ENCODE measurements at regions not wholly inside any gene's neighbourhood (a gene's known extent, or its start where the extent isn't known, plus 50 kb on each side); places are given as distances from the start of the nearest gene placed in this dataset.

DNA sequence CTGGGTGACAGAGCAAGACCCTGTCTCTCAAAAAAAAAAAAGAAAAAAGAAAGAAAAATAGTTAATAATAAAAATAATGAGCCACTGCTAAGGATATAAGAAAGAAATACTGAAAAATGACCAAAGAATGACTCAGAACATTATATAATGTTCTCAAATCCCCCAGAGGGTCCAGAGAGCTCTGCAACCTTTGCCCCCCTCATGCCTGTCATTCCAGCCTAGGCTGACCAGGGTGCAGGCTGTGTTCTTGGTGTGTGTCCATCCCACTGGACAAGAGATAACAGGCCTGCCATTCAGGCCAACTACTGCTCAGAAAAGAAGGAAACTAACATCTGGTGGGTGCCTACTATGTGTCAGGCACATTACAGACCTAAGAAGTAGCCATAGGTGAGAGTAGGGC is 72.7 kb upstream of the EDNRA start (continued):
- TF ChIP-seq, protein P1, sequence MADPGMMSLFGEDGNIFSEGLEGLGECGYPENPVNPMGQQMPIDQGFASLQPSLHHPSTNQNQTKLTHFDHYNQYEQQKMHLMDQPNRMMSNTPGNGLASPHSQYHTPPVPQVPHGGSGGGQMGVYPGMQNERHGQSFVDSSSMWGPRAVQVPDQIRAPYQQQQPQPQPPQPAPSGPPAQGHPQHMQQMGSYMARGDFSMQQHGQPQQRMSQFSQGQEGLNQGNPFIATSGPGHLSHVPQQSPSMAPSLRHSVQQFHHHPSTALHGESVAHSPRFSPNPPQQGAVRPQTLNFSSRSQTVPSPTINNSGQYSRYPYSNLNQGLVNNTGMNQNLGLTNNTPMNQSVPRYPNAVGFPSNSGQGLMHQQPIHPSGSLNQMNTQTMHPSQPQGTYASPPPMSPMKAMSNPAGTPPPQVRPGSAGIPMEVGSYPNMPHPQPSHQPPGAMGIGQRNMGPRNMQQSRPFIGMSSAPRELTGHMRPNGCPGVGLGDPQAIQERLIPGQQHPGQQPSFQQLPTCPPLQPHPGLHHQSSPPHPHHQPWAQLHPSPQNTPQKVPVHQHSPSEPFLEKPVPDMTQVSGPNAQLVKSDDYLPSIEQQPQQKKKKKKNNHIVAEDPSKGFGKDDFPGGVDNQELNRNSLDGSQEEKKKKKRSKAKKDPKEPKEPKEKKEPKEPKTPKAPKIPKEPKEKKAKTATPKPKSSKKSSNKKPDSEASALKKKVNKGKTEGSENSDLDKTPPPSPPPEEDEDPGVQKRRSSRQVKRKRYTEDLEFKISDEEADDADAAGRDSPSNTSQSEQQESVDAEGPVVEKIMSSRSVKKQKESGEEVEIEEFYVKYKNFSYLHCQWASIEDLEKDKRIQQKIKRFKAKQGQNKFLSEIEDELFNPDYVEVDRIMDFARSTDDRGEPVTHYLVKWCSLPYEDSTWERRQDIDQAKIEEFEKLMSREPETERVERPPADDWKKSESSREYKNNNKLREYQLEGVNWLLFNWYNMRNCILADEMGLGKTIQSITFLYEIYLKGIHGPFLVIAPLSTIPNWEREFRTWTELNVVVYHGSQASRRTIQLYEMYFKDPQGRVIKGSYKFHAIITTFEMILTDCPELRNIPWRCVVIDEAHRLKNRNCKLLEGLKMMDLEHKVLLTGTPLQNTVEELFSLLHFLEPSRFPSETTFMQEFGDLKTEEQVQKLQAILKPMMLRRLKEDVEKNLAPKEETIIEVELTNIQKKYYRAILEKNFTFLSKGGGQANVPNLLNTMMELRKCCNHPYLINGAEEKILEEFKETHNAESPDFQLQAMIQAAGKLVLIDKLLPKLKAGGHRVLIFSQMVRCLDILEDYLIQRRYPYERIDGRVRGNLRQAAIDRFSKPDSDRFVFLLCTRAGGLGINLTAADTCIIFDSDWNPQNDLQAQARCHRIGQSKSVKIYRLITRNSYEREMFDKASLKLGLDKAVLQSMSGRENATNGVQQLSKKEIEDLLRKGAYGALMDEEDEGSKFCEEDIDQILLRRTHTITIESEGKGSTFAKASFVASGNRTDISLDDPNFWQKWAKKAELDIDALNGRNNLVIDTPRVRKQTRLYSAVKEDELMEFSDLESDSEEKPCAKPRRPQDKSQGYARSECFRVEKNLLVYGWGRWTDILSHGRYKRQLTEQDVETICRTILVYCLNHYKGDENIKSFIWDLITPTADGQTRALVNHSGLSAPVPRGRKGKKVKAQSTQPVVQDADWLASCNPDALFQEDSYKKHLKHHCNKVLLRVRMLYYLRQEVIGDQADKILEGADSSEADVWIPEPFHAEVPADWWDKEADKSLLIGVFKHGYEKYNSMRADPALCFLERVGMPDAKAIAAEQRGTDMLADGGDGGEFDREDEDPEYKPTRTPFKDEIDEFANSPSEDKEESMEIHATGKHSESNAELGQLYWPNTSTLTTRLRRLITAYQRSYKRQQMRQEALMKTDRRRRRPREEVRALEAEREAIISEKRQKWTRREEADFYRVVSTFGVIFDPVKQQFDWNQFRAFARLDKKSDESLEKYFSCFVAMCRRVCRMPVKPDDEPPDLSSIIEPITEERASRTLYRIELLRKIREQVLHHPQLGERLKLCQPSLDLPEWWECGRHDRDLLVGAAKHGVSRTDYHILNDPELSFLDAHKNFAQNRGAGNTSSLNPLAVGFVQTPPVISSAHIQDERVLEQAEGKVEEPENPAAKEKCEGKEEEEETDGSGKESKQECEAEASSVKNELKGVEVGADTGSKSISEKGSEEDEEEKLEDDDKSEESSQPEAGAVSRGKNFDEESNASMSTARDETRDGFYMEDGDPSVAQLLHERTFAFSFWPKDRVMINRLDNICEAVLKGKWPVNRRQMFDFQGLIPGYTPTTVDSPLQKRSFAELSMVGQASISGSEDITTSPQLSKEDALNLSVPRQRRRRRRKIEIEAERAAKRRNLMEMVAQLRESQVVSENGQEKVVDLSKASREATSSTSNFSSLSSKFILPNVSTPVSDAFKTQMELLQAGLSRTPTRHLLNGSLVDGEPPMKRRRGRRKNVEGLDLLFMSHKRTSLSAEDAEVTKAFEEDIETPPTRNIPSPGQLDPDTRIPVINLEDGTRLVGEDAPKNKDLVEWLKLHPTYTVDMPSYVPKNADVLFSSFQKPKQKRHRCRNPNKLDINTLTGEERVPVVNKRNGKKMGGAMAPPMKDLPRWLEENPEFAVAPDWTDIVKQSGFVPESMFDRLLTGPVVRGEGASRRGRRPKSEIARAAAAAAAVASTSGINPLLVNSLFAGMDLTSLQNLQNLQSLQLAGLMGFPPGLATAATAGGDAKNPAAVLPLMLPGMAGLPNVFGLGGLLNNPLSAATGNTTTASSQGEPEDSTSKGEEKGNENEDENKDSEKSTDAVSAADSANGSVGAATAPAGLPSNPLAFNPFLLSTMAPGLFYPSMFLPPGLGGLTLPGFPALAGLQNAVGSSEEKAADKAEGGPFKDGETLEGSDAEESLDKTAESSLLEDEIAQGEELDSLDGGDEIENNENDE (IDR thresholded peaks at IDR 0.05; ENCODE audit: insufficient replicate concordance, low read length): no peak
- TF ChIP-seq EP300 (IDR thresholded peaks at IDR 0.05; ENCODE audit: borderline replicate concordance in 1 of 2, low read depth in 2 of 2, low read length in 2 of 2) (no peak), SRF (IDR thresholded peaks at IDR 0.05; ENCODE audit: low read depth, low read length) (no peak), GABPA (IDR thresholded peaks at IDR 0.05; ENCODE audit: borderline replicate concordance, insufficient read depth, low read length) (no peak), RXRA (IDR thresholded peaks at IDR 0.05; ENCODE audit: insufficient read depth, low read depth, low read length) (no peak), TEAD4 (IDR thresholded peaks at IDR 0.05; ENCODE audit: low read depth, low read length) (no peak), NANOG (IDR thresholded peaks at IDR 0.05; ENCODE audit: insufficient read depth, low read depth, low read length, poor library complexity, severe bottlenecking) (no peak), FOSL1 (IDR thresholded peaks at IDR 0.05; ENCODE audit: insufficient read depth, low read depth, low read length) (no peak), TAF1 (IDR thresholded peaks at IDR 0.05; ENCODE audit: low read depth, low read length) (no peak)
